ENCODE measurements at regions not wholly inside any gene's neighbourhood (a gene's known extent, or its start where the extent isn't known, plus 50 kb on each side); places are given as distances from the start of the nearest gene placed in this dataset.

DNA sequence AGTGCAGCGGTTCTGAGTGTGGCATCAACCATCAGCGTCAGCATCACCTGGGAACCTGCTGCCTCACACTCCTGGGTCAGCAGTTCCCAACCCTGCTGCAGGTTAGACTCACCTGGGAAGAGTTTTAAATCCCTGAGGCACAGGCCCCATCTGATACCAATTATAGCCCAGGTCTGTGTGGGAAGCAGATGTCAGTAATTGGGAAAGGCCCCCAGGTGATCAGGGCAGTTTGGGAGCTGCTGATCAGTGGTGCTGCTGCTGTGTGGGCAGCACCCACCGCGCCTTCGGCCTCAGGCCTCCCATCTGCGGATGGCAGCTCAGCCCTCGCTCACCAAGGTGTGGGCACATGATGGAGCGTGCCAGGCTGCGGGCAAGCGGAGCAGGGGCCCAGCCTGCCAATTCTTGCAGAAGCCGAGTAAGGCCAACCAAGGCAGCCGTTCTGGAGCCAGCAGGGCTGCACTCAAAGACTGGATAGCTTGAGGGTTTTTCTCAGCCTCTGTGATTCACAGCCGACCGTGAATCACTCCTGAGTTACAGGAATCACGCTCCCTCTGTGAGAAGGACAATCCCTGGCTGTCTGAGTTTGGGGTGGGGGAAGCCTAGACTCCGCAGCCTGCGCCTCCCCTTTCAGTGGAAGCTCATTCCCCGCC, 155.6 kb upstream of the SFSWAP start:
- H3K27me3 Mint-ChIP-seq (ENCODE audit: low read depth) = peaks cover 24% of the 10 kb centered on the region
- no peaks in the 10 kb centered on the region for H3K4me1 Mint-ChIP-seq
- no peak overlapping the region for H3K4me3 Mint-ChIP-seq
- no peaks in the 10 kb centered on the region for H3K36me3 Mint-ChIP-seq
- H3K9me3 Mint-ChIP-seq = no peaks in the 10 kb centered on the region
- TF ChIP-seq, protein P1, sequence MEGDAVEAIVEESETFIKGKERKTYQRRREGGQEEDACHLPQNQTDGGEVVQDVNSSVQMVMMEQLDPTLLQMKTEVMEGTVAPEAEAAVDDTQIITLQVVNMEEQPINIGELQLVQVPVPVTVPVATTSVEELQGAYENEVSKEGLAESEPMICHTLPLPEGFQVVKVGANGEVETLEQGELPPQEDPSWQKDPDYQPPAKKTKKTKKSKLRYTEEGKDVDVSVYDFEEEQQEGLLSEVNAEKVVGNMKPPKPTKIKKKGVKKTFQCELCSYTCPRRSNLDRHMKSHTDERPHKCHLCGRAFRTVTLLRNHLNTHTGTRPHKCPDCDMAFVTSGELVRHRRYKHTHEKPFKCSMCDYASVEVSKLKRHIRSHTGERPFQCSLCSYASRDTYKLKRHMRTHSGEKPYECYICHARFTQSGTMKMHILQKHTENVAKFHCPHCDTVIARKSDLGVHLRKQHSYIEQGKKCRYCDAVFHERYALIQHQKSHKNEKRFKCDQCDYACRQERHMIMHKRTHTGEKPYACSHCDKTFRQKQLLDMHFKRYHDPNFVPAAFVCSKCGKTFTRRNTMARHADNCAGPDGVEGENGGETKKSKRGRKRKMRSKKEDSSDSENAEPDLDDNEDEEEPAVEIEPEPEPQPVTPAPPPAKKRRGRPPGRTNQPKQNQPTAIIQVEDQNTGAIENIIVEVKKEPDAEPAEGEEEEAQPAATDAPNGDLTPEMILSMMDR (IDR thresholded peaks at IDR 0.05; ENCODE audit: unreplicated experiment) = no peak
- no peak overlapping the region for H3K27ac Mint-ChIP-seq
- DNase-seq (ENCODE audit: low spot score in 2 of 2, unreplicated experiment in 2 of 2) = no peak

DNA sequence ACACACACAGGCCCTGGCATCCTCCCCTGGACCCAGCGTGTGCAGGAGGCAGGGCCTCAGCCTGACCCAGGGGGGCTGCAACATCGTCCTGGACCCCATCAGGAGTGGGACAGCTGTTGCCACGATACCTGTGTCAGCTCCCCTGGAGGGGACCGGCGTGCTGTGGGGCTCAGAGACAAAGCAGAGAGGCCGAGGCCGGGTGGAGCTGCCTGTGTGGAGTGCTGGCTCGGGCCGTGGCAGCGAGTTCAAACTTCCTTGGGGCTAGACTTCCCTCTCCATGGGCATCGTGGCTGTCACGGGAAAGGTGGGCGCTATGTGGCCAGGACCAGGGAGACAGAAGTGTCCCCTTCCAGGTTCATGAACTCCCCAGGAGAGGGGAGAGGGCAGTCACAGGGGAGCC, 155.0 kb upstream of the SFSWAP start:
- no peak for DNase-seq (ENCODE audit: low spot score in 2 of 2, unreplicated experiment in 2 of 2)
- Mint-ChIP-seq H3K27me3 (ENCODE audit: low read depth) (peaks cover 24% of the 10 kb centered on the region), H3K4me3 (no peak overlapping the region), H3K9me3 (no peaks in the 10 kb centered on the region), H3K36me3 (no peaks in the 10 kb centered on the region), H3K27ac (no peak overlapping the region), H3K4me1 (no peaks in the 10 kb centered on the region)
- TF ChIP-seq, protein P1 (IDR thresholded peaks at IDR 0.05; ENCODE audit: unreplicated experiment) = no peak

DNA sequence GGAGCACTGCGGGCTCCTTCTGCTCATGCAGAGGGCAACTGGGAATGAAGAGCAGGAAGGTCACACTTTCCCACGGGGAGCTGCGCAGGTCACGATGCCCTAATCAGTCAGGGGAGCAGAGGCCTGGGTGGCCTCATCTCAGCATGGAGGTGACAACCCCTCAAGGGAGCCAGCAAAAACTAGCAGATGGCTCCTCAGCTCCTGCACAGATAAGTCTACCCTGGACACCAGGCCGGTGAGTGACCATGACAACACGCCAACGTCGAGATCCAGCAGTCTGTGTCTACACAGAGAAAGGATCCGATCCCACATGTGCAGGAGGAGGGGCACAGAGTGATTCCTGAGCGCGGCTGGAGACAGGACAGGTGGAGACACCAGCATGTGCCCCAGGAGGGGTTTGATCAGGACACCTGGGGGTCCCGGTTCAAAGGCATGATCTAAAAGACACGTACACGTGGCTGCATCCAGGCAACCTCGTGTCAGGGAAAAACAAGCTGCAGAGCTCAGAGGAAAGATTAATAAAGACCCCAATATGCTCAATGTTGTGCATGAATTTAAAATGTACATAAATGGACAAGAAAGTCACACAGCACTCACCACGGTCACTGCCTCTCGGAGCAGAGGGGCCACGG, 153.7 kb upstream of the SFSWAP start:
- no peak for DNase-seq (ENCODE audit: low spot score in 2 of 2, unreplicated experiment in 2 of 2)
- H3K36me3 Mint-ChIP-seq = no peaks in the 10 kb centered on the region
- peaks cover 22% of the 10 kb centered on the region for H3K27me3 Mint-ChIP-seq (ENCODE audit: low read depth)
- no peak overlapping the region for H3K4me3 Mint-ChIP-seq
- TF ChIP-seq, protein P1 (IDR thresholded peaks at IDR 0.05; ENCODE audit: unreplicated experiment) = no peak
- no peaks in the 10 kb centered on the region for H3K9me3 Mint-ChIP-seq
- no peak overlapping the region for H3K27ac Mint-ChIP-seq
- H3K4me1 Mint-ChIP-seq = no peaks in the 10 kb centered on the region

DNA sequence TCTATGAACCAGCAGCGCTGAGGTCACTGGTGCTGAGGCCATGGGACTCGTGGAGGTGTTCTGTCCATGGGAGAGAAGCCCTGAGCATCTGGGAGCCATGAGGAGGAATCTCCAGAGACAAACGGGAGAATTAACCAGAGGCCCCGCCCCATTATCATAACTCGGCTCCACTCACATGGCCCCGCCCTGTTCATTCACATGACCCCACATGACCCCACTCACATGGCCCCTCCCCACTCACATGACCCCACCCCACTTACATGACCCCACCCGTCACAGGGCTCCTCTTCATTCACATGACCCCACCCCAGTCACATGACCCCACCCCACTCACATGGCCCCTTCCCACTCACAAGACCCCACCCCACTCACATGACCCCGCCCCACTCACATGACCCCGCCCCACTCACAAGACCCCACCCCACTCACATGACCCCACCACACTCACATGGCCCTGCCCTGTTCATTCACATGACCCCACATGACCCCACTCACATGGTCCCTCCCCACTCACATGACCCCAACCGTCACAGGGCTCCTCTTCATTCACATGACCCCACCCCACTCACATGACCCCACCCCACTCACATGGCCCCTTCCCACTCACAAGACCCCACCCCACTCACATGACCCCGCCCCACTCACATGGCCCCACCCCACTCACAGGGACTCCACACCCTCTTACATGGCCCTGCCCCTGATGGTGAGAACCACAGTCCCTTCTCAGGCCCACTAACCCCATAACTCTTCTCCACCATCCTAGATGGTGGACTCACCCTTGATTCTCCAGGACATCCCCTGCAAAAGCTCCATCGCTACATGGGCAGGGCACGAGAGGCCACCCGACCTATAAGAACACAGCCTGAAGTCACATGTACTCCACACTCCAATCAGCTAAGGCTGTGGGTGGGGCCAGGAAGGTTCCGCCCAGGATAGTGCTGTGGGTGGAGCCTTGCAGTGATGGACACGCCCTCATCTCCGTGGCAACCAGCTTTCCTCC, 151.1 kb upstream of the SFSWAP start:
- no peak overlapping the region for H3K4me3 Mint-ChIP-seq
- no peaks in the 10 kb centered on the region for H3K4me1 Mint-ChIP-seq
- H3K27me3 Mint-ChIP-seq (ENCODE audit: low read depth) = peaks cover 35% of the 10 kb centered on the region
- DNase-seq (ENCODE audit: low spot score in 2 of 2, unreplicated experiment in 2 of 2) = no peak
- no peaks in the 10 kb centered on the region for H3K9me3 Mint-ChIP-seq
- no peaks in the 10 kb centered on the region for H3K36me3 Mint-ChIP-seq
- TF ChIP-seq, protein P1 (IDR thresholded peaks at IDR 0.05; ENCODE audit: unreplicated experiment) = no peak
- no peak overlapping the region for H3K27ac Mint-ChIP-seq

- H3K27ac Mint-ChIP-seq = no peak overlapping the region
- no peak overlapping the region for H3K4me3 Mint-ChIP-seq
- peaks cover 44% of the 10 kb centered on the region for H3K27me3 Mint-ChIP-seq (ENCODE audit: low read depth)
- H3K9me3 Mint-ChIP-seq = no peaks in the 10 kb centered on the region
- DNase-seq (ENCODE audit: low spot score in 2 of 2, unreplicated experiment in 2 of 2) = no peak
- TF ChIP-seq, protein P1 (IDR thresholded peaks at IDR 0.05; ENCODE audit: unreplicated experiment) = no peak
- H3K36me3 Mint-ChIP-seq = no peaks in the 10 kb centered on the region
- no peaks in the 10 kb centered on the region for H3K4me1 Mint-ChIP-seq
Measured at GRCh38 chr12:131561051-131561450, 149.8 kb upstream of the SFSWAP start.
